PC-3 (cell line): ENCODE measurements at regions not wholly inside any gene's neighbourhood (a gene's known extent, or its start where the extent isn't known, plus 50 kb on each side); places are given as distances from the start of the nearest gene placed in this dataset.

Experiments
- EZH2 ChIP-seq: fragments of 300-600 bp; sonication (generic); IDR thresholded peaks from one replicate; pipeline ENCODE4 v1.6.1; 2017; ENCODE audit warnings: antibody characterized with exemption, mild to moderate bottlenecking, low read length; ENCODE audit not compliant: unreplicated experiment
- EZH2phosphoT487 ChIP-seq: fragments of 300-600 bp; sonication (generic); IDR thresholded peaks from 2 replicates; pipeline ENCODE4 v1.6.1; 2018; ENCODE audit warnings: mild to moderate bottlenecking, antibody characterized with exemption, low read length, borderline replicate concordance
- TF ChIP-seq, protein P1 (sequence below): fragments of 300-600 bp; sonication (generic); conservative IDR thresholded peaks from 2 replicates; pipeline ENCODE4 v1.5.1; 2017; ENCODE audit warnings: antibody characterized with exemption, low read depth, mild to moderate bottlenecking, low read length

DNA sequence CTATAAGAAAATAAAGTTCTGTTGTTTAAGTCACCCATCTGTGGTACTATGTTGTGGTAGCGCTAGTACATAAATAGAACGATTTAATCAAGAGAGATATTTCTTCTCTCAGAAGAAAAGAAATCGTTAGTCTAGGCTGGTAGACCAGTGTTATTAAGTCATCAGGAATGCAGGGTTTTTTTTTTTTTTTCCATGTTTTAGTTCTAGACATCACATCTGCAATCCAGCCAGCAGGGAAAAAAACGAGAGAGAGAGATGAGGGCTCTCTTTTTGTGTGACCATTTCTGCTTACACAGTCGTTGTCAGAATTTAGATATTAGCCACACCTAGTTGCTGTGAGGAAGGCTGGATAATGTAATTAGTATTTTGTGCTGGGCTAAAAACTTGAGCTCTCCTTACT, 417.4 kb downstream of the TMA16 start:
- TF ChIP-seq, protein P1, sequence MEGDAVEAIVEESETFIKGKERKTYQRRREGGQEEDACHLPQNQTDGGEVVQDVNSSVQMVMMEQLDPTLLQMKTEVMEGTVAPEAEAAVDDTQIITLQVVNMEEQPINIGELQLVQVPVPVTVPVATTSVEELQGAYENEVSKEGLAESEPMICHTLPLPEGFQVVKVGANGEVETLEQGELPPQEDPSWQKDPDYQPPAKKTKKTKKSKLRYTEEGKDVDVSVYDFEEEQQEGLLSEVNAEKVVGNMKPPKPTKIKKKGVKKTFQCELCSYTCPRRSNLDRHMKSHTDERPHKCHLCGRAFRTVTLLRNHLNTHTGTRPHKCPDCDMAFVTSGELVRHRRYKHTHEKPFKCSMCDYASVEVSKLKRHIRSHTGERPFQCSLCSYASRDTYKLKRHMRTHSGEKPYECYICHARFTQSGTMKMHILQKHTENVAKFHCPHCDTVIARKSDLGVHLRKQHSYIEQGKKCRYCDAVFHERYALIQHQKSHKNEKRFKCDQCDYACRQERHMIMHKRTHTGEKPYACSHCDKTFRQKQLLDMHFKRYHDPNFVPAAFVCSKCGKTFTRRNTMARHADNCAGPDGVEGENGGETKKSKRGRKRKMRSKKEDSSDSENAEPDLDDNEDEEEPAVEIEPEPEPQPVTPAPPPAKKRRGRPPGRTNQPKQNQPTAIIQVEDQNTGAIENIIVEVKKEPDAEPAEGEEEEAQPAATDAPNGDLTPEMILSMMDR = no peak
- no peak for TF ChIP-seq EZH2phosphoT487
- no peak for TF ChIP-seq EZH2
